BLaER1 treated with 17β-estradiol and CSF1 and Interleukin-3, amounts not matched to agents 10 nM and 100 nM (cell line): ENCODE measurements at regions not wholly inside any gene's neighbourhood (a gene's known extent, or its start where the extent isn't known, plus 50 kb on each side); places are given as distances from the start of the nearest gene placed in this dataset.

Source experiments
- H3K27ac ChIP-seq, 11 experiments: shearing (Covaris generic); formaldehyde crosslinking; 2 replicates each; pipeline ENCODE4 v1.8.1; 2022
- H3K27me3 ChIP-seq, 11 experiments: shearing (Covaris generic); formaldehyde crosslinking; 2 replicates each; pipeline ENCODE4 v1.8.1; 2022
- H3K36me3 ChIP-seq, 11 experiments: shearing (Covaris generic); formaldehyde crosslinking; 2 replicates each; pipeline ENCODE4 v1.8.1; 2022
- H3K4me1 ChIP-seq, 10 experiments: shearing (Covaris generic); formaldehyde crosslinking; 2 replicates each; pipeline ENCODE4 v1.8.1; 2022
- H3K4me2 ChIP-seq, 11 experiments: shearing (Covaris generic); formaldehyde crosslinking; 2 replicates each; pipeline ENCODE4 v1.8.1; 2022
- H3K4me3 ChIP-seq, 10 experiments: shearing (Covaris generic); formaldehyde crosslinking; 2 replicates each; pipeline ENCODE4 v1.8.1; 2022
- H3K9ac ChIP-seq, 11 experiments: shearing (Covaris generic); formaldehyde crosslinking; 2 replicates each; pipeline ENCODE4 v1.8.1; 2022
- H3K9me3 ChIP-seq, 11 experiments: shearing (Covaris generic); formaldehyde crosslinking; replicated peaks in 1 of 11; 2 replicates each; pipeline ENCODE4 v1.8.1; 2022
- H4K20me1 ChIP-seq, 11 experiments: shearing (Covaris generic); formaldehyde crosslinking; 2 replicates each; pipeline ENCODE4 v1.8.1; 2022
- Cebpa-rat ChIP-seq, 11 experiments: shearing (Covaris generic); IDR thresholded peaks; 2 replicates each; pipeline ENCODE4 v1.8.1; 2022

GRCh38 chr1:87264976-87265375, 63.7 kb upstream of the LMO4 start:
- Histone ChIP-seq H3K4me2 (no peak overlapping the region), H3K9me3 (peaks cover 0 to 3% (median 0%) of the 10 kb centered on the region in 11 experiments; a peak in 1 of 22 replicates), H3K4me1 (no peaks in the 10 kb centered on the region), H3K4me3 (no peak overlapping the region), H3K36me3 (no peaks in the 10 kb centered on the region), H4K20me1 (no peaks in the 10 kb centered on the region), H3K27me3 (no peaks in the 10 kb centered on the region), H3K27ac (no peak overlapping the region), H3K9ac (no peak overlapping the region)
- TF ChIP-seq Cebpa-rat (IDR thresholded peaks at IDR 0.05): no peak

- Histone ChIP-seq H3K9me3 (no peaks in the 10 kb centered on the region), H3K4me2 (no peak overlapping the region), H4K20me1 (no peaks in the 10 kb centered on the region), H3K27ac (no peak overlapping the region), H3K4me1 (no peaks in the 10 kb centered on the region), H3K4me3 (no peak overlapping the region), H3K27me3 (no peaks in the 10 kb centered on the region), H3K9ac (no peak overlapping the region), H3K36me3 (no peaks in the 10 kb centered on the region)
- TF ChIP-seq Cebpa-rat (IDR thresholded peaks at IDR 0.05): no peak
Observed at GRCh38 chr1:87265786-87266185, 62.9 kb upstream of the LMO4 start.

- Histone ChIP-seq H3K9me3 (no peaks in the 10 kb centered on the region), H3K9ac (no peak overlapping the region)
Observed at GRCh38 chr1:87268111-87268510, 60.6 kb upstream of the LMO4 start.

GRCh38 chr1:87269921-87270320, 58.8 kb upstream of the LMO4 start:
- Histone ChIP-seq H3K4me2 (no peak overlapping the region), H3K4me1 (peaks cover 0 to 9% (median 0%) of the 10 kb centered on the region in 10 experiments; a peak in 3 of 20 replicates), H3K27ac (no peak overlapping the region), H3K9me3 (no peaks in the 10 kb centered on the region), H3K27me3 (no peaks in the 10 kb centered on the region), H4K20me1 (no peaks in the 10 kb centered on the region), H3K9ac (no peak overlapping the region), H3K4me3 (no peak overlapping the region), H3K36me3 (no peaks in the 10 kb centered on the region)
- TF ChIP-seq Cebpa-rat (IDR thresholded peaks at IDR 0.05): no peak

More at GRCh38 chr1:87268111-87268510, 60.6 kb upstream of the LMO4 start:
- H3K27me3 ChIP-seq: no peaks in the 10 kb centered on the region
- no peaks in the 10 kb centered on the region for H4K20me1 ChIP-seq
- H3K4me2 ChIP-seq: no peak overlapping the region
- no peaks in the 10 kb centered on the region for H3K4me1 ChIP-seq
- no peak overlapping the region for H3K27ac ChIP-seq
- H3K36me3 ChIP-seq: no peaks in the 10 kb centered on the region
- TF ChIP-seq Cebpa-rat (IDR thresholded peaks at IDR 0.05): no peak
- H3K4me3 ChIP-seq: no peak overlapping the region

GRCh38 chr1:87273291-87273690, 55.4 kb upstream of the LMO4 start:
- Histone ChIP-seq H3K36me3 (no peaks in the 10 kb centered on the region), H4K20me1 (no peaks in the 10 kb centered on the region)
- no peak for TF ChIP-seq Cebpa-rat (IDR thresholded peaks at IDR 0.05)

GRCh38 chr1:87274851-87275250, 53.8 kb upstream of the LMO4 start:
- Histone ChIP-seq H3K9ac (no peak overlapping the region), H3K36me3 (no peaks in the 10 kb centered on the region), H3K27me3 (no peaks in the 10 kb centered on the region), H3K4me2 (peak overlapping the region in 2 of 11 experiments; percentile 37 to 44; a peak in 4 of 22 replicates), H3K27ac (no peak overlapping the region), H3K4me3 (no peak overlapping the region), H3K9me3 (no peaks in the 10 kb centered on the region), H4K20me1 (no peaks in the 10 kb centered on the region), H3K4me1 (peaks cover 0 to 10% (median 7%) of the 10 kb centered on the region in 10 experiments; a peak in 10 of 20 replicates)
- no peak for TF ChIP-seq Cebpa-rat (IDR thresholded peaks at IDR 0.05)

More at GRCh38 chr1:87273291-87273690, 55.4 kb upstream of the LMO4 start:
- Histone ChIP-seq H3K27ac (no peak overlapping the region), H3K4me2 (no peak overlapping the region), H3K9ac (no peak overlapping the region), H3K4me3 (no peak overlapping the region), H3K9me3 (no peaks in the 10 kb centered on the region), H3K4me1 (peaks cover 0 to 10% (median 0%) of the 10 kb centered on the region in 10 experiments; a peak in 3 of 20 replicates), H3K27me3 (no peaks in the 10 kb centered on the region)

- Histone ChIP-seq H3K9me3 (no peaks in the 10 kb centered on the region), H4K20me1 (no peaks in the 10 kb centered on the region), H3K4me1 (peaks cover 0 to 10% (median 6%) of the 10 kb centered on the region in 10 experiments; a peak in 10 of 20 replicates), H3K27ac (peak overlapping the region in 2 of 11 experiments; percentile 8 to 29; a peak in 1 of 22 replicates), H3K36me3 (no peaks in the 10 kb centered on the region), H3K4me2 (peak overlapping the region in 5 of 11 experiments; percentile 15 to 41 (median 15); a peak in 5 of 22 replicates), H3K4me3 (no peak overlapping the region), H3K9ac (no peak overlapping the region), H3K27me3 (no peaks in the 10 kb centered on the region)
- TF ChIP-seq Cebpa-rat (IDR thresholded peaks at IDR 0.05): no peak
Observed at GRCh38 chr1:87278825-87279535, 49.7 kb upstream of the LMO4 start.
